ENCODE measurements at regions not wholly inside any gene's neighbourhood (a gene's known extent, or its start where the extent isn't known, plus 50 kb on each side); places are given as distances from the start of the nearest gene placed in this dataset.

DNA sequence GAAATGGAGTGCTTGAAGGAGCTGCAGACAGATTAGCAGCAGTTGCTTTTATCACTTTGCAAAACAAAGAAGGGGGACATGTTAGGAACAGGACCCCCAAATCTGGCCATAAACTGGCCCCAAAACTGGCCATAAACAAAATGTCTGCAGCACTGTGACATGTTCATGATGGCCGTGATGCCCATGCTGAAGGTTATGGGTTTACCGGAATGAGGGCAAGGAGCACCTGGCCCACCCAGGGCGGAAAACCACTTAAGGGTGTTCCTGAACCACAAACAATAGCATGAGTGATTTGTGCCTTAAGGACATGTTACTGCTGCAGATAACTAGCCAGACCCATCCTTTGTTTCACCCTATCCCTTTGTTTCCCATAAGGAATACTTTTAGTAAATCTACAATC lies 79.6 kb upstream of the GC start (continued):
- TF ChIP-seq KDM4A (IDR thresholded peaks at IDR 0.05; ENCODE audit: low read depth, low read length, severe bottlenecking): no peak
- TF ChIP-seq CTBP2 (IDR thresholded peaks at IDR 0.05; ENCODE audit: borderline replicate concordance, insufficient read depth, insufficient read length, low read length): no peak
- TF ChIP-seq, protein P1, sequence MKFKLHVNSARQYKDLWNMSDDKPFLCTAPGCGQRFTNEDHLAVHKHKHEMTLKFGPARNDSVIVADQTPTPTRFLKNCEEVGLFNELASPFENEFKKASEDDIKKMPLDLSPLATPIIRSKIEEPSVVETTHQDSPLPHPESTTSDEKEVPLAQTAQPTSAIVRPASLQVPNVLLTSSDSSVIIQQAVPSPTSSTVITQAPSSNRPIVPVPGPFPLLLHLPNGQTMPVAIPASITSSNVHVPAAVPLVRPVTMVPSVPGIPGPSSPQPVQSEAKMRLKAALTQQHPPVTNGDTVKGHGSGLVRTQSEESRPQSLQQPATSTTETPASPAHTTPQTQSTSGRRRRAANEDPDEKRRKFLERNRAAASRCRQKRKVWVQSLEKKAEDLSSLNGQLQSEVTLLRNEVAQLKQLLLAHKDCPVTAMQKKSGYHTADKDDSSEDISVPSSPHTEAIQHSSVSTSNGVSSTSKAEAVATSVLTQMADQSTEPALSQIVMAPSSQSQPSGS (IDR thresholded peaks at IDR 0.05; ENCODE audit: low read length): no peak
- TF ChIP-seq, protein P2, sequence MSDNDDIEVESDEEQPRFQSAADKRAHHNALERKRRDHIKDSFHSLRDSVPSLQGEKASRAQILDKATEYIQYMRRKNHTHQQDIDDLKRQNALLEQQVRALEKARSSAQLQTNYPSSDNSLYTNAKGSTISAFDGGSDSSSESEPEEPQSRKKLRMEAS (IDR thresholded peaks at IDR 0.05): no peak
